Glutamatergic neuron (in vitro differentiated cells): ENCODE measurements at regions not wholly inside any gene's neighbourhood (a gene's known extent, or its start where the extent isn't known, plus 50 kb on each side); places are given as distances from the start of the nearest gene placed in this dataset.

Source experiments
- DNase-seq: peaks from one replicate; pipeline ENCODE4 v3.0.0; 2022
- H3K27ac Mint-ChIP-seq: one replicate; pipeline ENCODE4 v1.8.0; 2020; ENCODE audit warnings: mild to moderate bottlenecking, mixed read lengths, inconsistent platforms; ENCODE audit not compliant: unreplicated experiment
- H3K27me3 Mint-ChIP-seq: one replicate; pipeline ENCODE4 v1.8.0; 2020; ENCODE audit warnings: mild to moderate bottlenecking, moderate library complexity, mixed read lengths, inconsistent platforms; ENCODE audit not compliant: unreplicated experiment
- H3K36me3 Mint-ChIP-seq: one replicate; pipeline ENCODE4 v1.8.0; 2020; ENCODE audit warnings: mild to moderate bottlenecking, mixed read lengths, inconsistent platforms; ENCODE audit not compliant: unreplicated experiment
- H3K4me1 Mint-ChIP-seq: one replicate; pipeline ENCODE4 v1.8.0; 2020; ENCODE audit warnings: mild to moderate bottlenecking, low read depth, mixed read lengths, inconsistent platforms; ENCODE audit not compliant: unreplicated experiment
- H3K4me3 Mint-ChIP-seq: one replicate; pipeline ENCODE4 v1.8.0; 2020; ENCODE audit warnings: mild to moderate bottlenecking, mixed read lengths, inconsistent platforms; ENCODE audit not compliant: unreplicated experiment
- H3K9me3 Mint-ChIP-seq: one replicate; pipeline ENCODE4 v1.8.0; 2020; ENCODE audit warnings: mild to moderate bottlenecking, moderate library complexity, mixed read lengths, inconsistent platforms; ENCODE audit not compliant: unreplicated experiment
- CTCF ChIP-seq: fragments of 200-600 bp; sonication (generic); IDR thresholded peaks from one replicate; pipeline ENCODE4 v1.5.0; 2021; ENCODE audit not compliant: partially characterized antibody, unreplicated experiment

- Mint-ChIP-seq H3K27me3 (no peaks in the 10 kb centered on the region), H3K9me3 (no peaks in the 10 kb centered on the region), H3K4me1 (no peaks in the 10 kb centered on the region), H3K36me3 (no peaks in the 10 kb centered on the region), H3K27ac (no peak overlapping the region), H3K4me3 (no peak overlapping the region)
- no peak for TF ChIP-seq CTCF
- DNase-seq: no peak
These were observed 312.5 kb downstream of the GRIN2B start for GRCh38 chr12:13668880-13669279.

- H3K9me3 Mint-ChIP-seq: no peaks in the 10 kb centered on the region
- H3K27ac Mint-ChIP-seq: no peak overlapping the region
- DNase-seq: no peak
- no peaks in the 10 kb centered on the region for H3K4me1 Mint-ChIP-seq
- TF ChIP-seq CTCF: peak; percentile 34
- no peaks in the 10 kb centered on the region for H3K27me3 Mint-ChIP-seq
- no peak overlapping the region for H3K4me3 Mint-ChIP-seq
- no peaks in the 10 kb centered on the region for H3K36me3 Mint-ChIP-seq
These were observed 314.6 kb downstream of the GRIN2B start for GRCh38 chr12:13666806-13667205.

GRCh38 chr12:13661005-13661887 lies 320.2 kb downstream of the GRIN2B start:
- Mint-ChIP-seq H3K36me3 (no peaks in the 10 kb centered on the region), H3K4me3 (no peak overlapping the region), H3K27ac (no peak overlapping the region), H3K27me3 (no peaks in the 10 kb centered on the region), H3K4me1 (peaks cover 2% of the 10 kb centered on the region), H3K9me3 (no peaks in the 10 kb centered on the region)
- peak; percentile 84 for TF ChIP-seq CTCF
- peak; percentile 56 for DNase-seq

GRCh38 chr12:13654456-13654855 lies 326.9 kb downstream of the GRIN2B start:
- no peak overlapping the region for H3K27ac Mint-ChIP-seq
- no peaks in the 10 kb centered on the region for H3K27me3 Mint-ChIP-seq
- DNase-seq: no peak
- no peaks in the 10 kb centered on the region for H3K9me3 Mint-ChIP-seq
- H3K4me3 Mint-ChIP-seq: no peak overlapping the region
- peaks cover 2% of the 10 kb centered on the region for H3K4me1 Mint-ChIP-seq
- TF ChIP-seq CTCF: no peak
- H3K36me3 Mint-ChIP-seq: no peaks in the 10 kb centered on the region

GRCh38 chr12:13652105-13652504 lies 329.3 kb downstream of the GRIN2B start:
- no peak for DNase-seq
- TF ChIP-seq CTCF: no peak
- Mint-ChIP-seq H3K4me1 (peaks cover 2% of the 10 kb centered on the region), H3K9me3 (no peaks in the 10 kb centered on the region), H3K36me3 (no peaks in the 10 kb centered on the region), H3K4me3 (no peak overlapping the region), H3K27me3 (no peaks in the 10 kb centered on the region), H3K27ac (no peak overlapping the region)
